ENCODE measurements at regions not wholly inside any gene's neighbourhood (a gene's known extent, or its start where the extent isn't known, plus 50 kb on each side); places are given as distances from the start of the nearest gene placed in this dataset.
"Not testable (repeated sequence)": the region's sequence is repeated elsewhere in the genome, so short reads cannot be mapped to it uniquely, and the experiment has no call there.

- Histone ChIP-seq H3K36me3 (no peaks in the 10 kb centered on the region), H3K4me1 (0 out of 2 replicates have a peak, but pooled peaks cover 3% of the 10 kb centered on the region), H3K4me3 (ENCODE audit: low read depth, low read length) (no peak overlapping the region), H3K27me3 (no peaks in the 10 kb centered on the region), H3K9me3 (no peaks in the 10 kb centered on the region)
- no peak for TF ChIP-seq CTCF (IDR thresholded peaks at IDR 0.05; ENCODE audit: low read depth, low read length)
- peak; percentile 13 for DNase-seq
These were observed 426.4 kb upstream of the RPS6KA3 start for GRCh38 chrX:20693078-20693477.

GRCh38 chrX:20686256-20686655 is 419.5 kb upstream of the RPS6KA3 start:
- Histone ChIP-seq H3K9me3 (no peaks in the 10 kb centered on the region), H3K4me3 (ENCODE audit: low read depth, low read length) (no peak overlapping the region), H3K27me3 (no peaks in the 10 kb centered on the region), H3K36me3 (no peaks in the 10 kb centered on the region), H3K4me1 (no peaks in the 10 kb centered on the region)
- no peak for DNase-seq
- no peak for TF ChIP-seq CTCF (IDR thresholded peaks at IDR 0.05; ENCODE audit: low read depth, low read length)

GRCh38 chrX:20685652-20686051 is 418.9 kb upstream of the RPS6KA3 start:
- Histone ChIP-seq H3K9me3 (no peaks in the 10 kb centered on the region), H3K4me1 (no peaks in the 10 kb centered on the region), H3K27me3 (no peaks in the 10 kb centered on the region), H3K36me3 (no peaks in the 10 kb centered on the region), H3K4me3 (ENCODE audit: low read depth, low read length) (no peak overlapping the region)
- no peak for DNase-seq
- no peak for TF ChIP-seq CTCF (IDR thresholded peaks at IDR 0.05; ENCODE audit: low read depth, low read length)

GRCh38 chrX:20681683-20682082 is 415.0 kb upstream of the RPS6KA3 start:
- DNase-seq = no peak
- H3K36me3 ChIP-seq = no peaks in the 10 kb centered on the region
- H3K4me3 ChIP-seq (ENCODE audit: low read depth, low read length) = no peak overlapping the region
- TF ChIP-seq CTCF (IDR thresholded peaks at IDR 0.05; ENCODE audit: low read depth, low read length) = no peak
- no peaks in the 10 kb centered on the region for H3K4me1 ChIP-seq
- no peaks in the 10 kb centered on the region for H3K27me3 ChIP-seq
- no peaks in the 10 kb centered on the region for H3K9me3 ChIP-seq

GRCh38 chrX:20680998-20681397 is 414.3 kb upstream of the RPS6KA3 start:
- no peaks in the 10 kb centered on the region for H3K9me3 ChIP-seq
- H3K4me3 ChIP-seq (ENCODE audit: low read depth, low read length) = no peak overlapping the region
- H3K4me1 ChIP-seq = no peaks in the 10 kb centered on the region
- H3K36me3 ChIP-seq = no peaks in the 10 kb centered on the region
- peak; percentile 26 for TF ChIP-seq CTCF (IDR thresholded peaks at IDR 0.05; ENCODE audit: low read depth, low read length)
- H3K27me3 ChIP-seq = no peaks in the 10 kb centered on the region
- no peak for DNase-seq

GRCh38 chrX:20672476-20672875 is 405.8 kb upstream of the RPS6KA3 start:
- DNase-seq = no peak
- Histone ChIP-seq H3K9me3 (no peaks in the 10 kb centered on the region), H3K36me3 (no peaks in the 10 kb centered on the region), H3K4me1 (no peaks in the 10 kb centered on the region), H3K27me3 (no peaks in the 10 kb centered on the region), H3K4me3 (ENCODE audit: low read depth, low read length) (no peak overlapping the region)
- no peak for TF ChIP-seq CTCF (IDR thresholded peaks at IDR 0.05; ENCODE audit: low read depth, low read length)

- not testable (repeated sequence) for H3K36me3 ChIP-seq; DNase-seq; H3K4me3 ChIP-seq (ENCODE audit: low read depth, low read length); H3K9me3 ChIP-seq; H3K4me1 ChIP-seq; H3K27me3 ChIP-seq
These were observed 405.0 kb upstream of the RPS6KA3 start for GRCh38 chrX:20671746-20672145.
